Osteoblast (primary cell): ENCODE measurements at regions not wholly inside any gene's neighbourhood (a gene's known extent, or its start where the extent isn't known, plus 50 kb on each side); places are given as distances from the start of the nearest gene placed in this dataset.

ENCODE experiments used
- DNase-seq: peaks from one replicate; pipeline ENCODE4 v3.0.0; 2011; ENCODE audit warnings: low spot score, mixed read lengths; ENCODE audit not compliant: insufficient read length; ENCODE audit errors: missing footprints
- H2AFZ ChIP-seq: 2 replicates; pipeline ENCODE4 v1.6.0; 2011; ENCODE audit warnings: mild to moderate bottlenecking, low read length
- H3K27ac ChIP-seq: 2 replicates; pipeline ENCODE4 v1.5.1; 2011; ENCODE audit warnings: mild to moderate bottlenecking, low read depth, low read length, moderate library complexity
- H3K27me3 ChIP-seq: 2 replicates; pipeline ENCODE4 v1.6.0; 2012; ENCODE audit warnings: mild to moderate bottlenecking, control low read depth, inconsistent platforms, low read length, moderate library complexity; ENCODE audit not compliant: insufficient read depth
- H3K36me3 ChIP-seq: 2 replicates; pipeline ENCODE4 v1.5.1; 2011; ENCODE audit warnings: mild to moderate bottlenecking, low read length, control low read depth, moderate library complexity; ENCODE audit not compliant: insufficient read depth
- H3K4me1 ChIP-seq: 2 replicates; pipeline ENCODE4 v1.5.1; 2011; ENCODE audit warnings: mild to moderate bottlenecking, low read length, control low read depth, moderate library complexity; ENCODE audit not compliant: insufficient read depth
- H3K4me2 ChIP-seq: 2 replicates; pipeline ENCODE4 v1.6.0; 2011; ENCODE audit warnings: mild to moderate bottlenecking, low read length; ENCODE audit not compliant: insufficient read depth
- H3K4me3 ChIP-seq: fragments of 200-600 bp; sonication (generic); 3 replicates; pipeline ENCODE4 v1.5.1; 2012; ENCODE audit warnings: mild to moderate bottlenecking, low read length, inconsistent platforms; ENCODE audit not compliant: insufficient read depth
- H3K79me2 ChIP-seq: 2 replicates; pipeline ENCODE4 v1.6.0; 2012; ENCODE audit warnings: mild to moderate bottlenecking, low read length, control low read depth, inconsistent platforms; ENCODE audit not compliant: insufficient read depth
- H3K9me3 ChIP-seq: 2 replicates; pipeline ENCODE4 v1.5.1; 2011; ENCODE audit warnings: low read depth, low read length, control low read depth
- H4K20me1 ChIP-seq: 2 replicates; pipeline ENCODE4 v1.6.0; 2012; ENCODE audit warnings: mild to moderate bottlenecking, low read length, control low read depth; ENCODE audit not compliant: insufficient read depth
- CTCF ChIP-seq: IDR thresholded peaks from 2 replicates; pipeline ENCODE4 v1.5.1; 2011; ENCODE audit warnings: mild to moderate bottlenecking, low read depth, low read length, moderate library complexity; ENCODE audit errors: extremely low read depth

GRCh38 chr2:72038524-72038923, 109.1 kb downstream of the CYP26B1 start:
- Histone ChIP-seq H3K9me3 (no peaks in the 10 kb centered on the region), H3K4me2 (no peak overlapping the region), H3K79me2 (no peaks in the 10 kb centered on the region), H3K36me3 (no peaks in the 10 kb centered on the region), H2AFZ (no peak overlapping the region), H3K27ac (no peak overlapping the region), H3K27me3 (no peaks in the 10 kb centered on the region), H3K4me3 (no peak overlapping the region), H4K20me1 (no peaks in the 10 kb centered on the region), H3K4me1 (peaks cover 7% of the 10 kb centered on the region)
- no peak for TF ChIP-seq CTCF
- DNase-seq = no peak

GRCh38 chr2:72037261-72037666, 110.4 kb downstream of the CYP26B1 start:
- no peak overlapping the region for H2AFZ ChIP-seq
- H4K20me1 ChIP-seq = no peaks in the 10 kb centered on the region
- H3K4me2 ChIP-seq = no peak overlapping the region
- H3K36me3 ChIP-seq = no peaks in the 10 kb centered on the region
- no peak overlapping the region for H3K27ac ChIP-seq
- no peaks in the 10 kb centered on the region for H3K27me3 ChIP-seq
- H3K4me1 ChIP-seq = peaks cover 7% of the 10 kb centered on the region
- H3K79me2 ChIP-seq = no peaks in the 10 kb centered on the region
- H3K9me3 ChIP-seq = no peaks in the 10 kb centered on the region
- no peak overlapping the region for H3K4me3 ChIP-seq
- no peak for TF ChIP-seq CTCF
- DNase-seq = no peak

GRCh38 chr2:72036595-72036994, 111.1 kb downstream of the CYP26B1 start:
- peaks cover under 1% of the 10 kb centered on the region for H3K27me3 ChIP-seq
- H2AFZ ChIP-seq = no peak overlapping the region
- no peaks in the 10 kb centered on the region for H3K9me3 ChIP-seq
- H3K4me2 ChIP-seq = no peak overlapping the region
- H3K36me3 ChIP-seq = no peaks in the 10 kb centered on the region
- H3K27ac ChIP-seq = no peak overlapping the region
- H4K20me1 ChIP-seq = no peaks in the 10 kb centered on the region
- H3K4me3 ChIP-seq = no peak overlapping the region
- no peak for TF ChIP-seq CTCF
- no peak for DNase-seq
- peaks cover 7% of the 10 kb centered on the region for H3K4me1 ChIP-seq
- no peaks in the 10 kb centered on the region for H3K79me2 ChIP-seq

- no peak for DNase-seq
Observed at GRCh38 chr2:72036173-72036545, 111.5 kb downstream of the CYP26B1 start.

More at GRCh38 chr2:72036173-72036545, 111.5 kb downstream of the CYP26B1 start:
- Histone ChIP-seq H4K20me1 (no peaks in the 10 kb centered on the region), H3K9me3 (no peaks in the 10 kb centered on the region), H3K36me3 (no peaks in the 10 kb centered on the region), H3K4me3 (no peak overlapping the region), H3K79me2 (no peaks in the 10 kb centered on the region), H3K27ac (no peak overlapping the region), H3K4me2 (no peak overlapping the region), H3K27me3 (peaks cover 3% of the 10 kb centered on the region), H3K4me1 (peaks cover 7% of the 10 kb centered on the region), H2AFZ (no peak overlapping the region)
- no peak for TF ChIP-seq CTCF
